GM21526 (cell line): ENCODE measurements at regions not wholly inside any gene's neighbourhood (a gene's known extent, or its start where the extent isn't known, plus 50 kb on each side); places are given as distances from the start of the nearest gene placed in this dataset.

Experiments
- ATAC-seq: cut with Tn5 transposase; IDR thresholded peaks from one replicate; pipeline ENCODE4 v1.9.1; 2021; ENCODE audit warnings: moderate library complexity; ENCODE audit not compliant: unreplicated experiment, low FRiP score

DNA sequence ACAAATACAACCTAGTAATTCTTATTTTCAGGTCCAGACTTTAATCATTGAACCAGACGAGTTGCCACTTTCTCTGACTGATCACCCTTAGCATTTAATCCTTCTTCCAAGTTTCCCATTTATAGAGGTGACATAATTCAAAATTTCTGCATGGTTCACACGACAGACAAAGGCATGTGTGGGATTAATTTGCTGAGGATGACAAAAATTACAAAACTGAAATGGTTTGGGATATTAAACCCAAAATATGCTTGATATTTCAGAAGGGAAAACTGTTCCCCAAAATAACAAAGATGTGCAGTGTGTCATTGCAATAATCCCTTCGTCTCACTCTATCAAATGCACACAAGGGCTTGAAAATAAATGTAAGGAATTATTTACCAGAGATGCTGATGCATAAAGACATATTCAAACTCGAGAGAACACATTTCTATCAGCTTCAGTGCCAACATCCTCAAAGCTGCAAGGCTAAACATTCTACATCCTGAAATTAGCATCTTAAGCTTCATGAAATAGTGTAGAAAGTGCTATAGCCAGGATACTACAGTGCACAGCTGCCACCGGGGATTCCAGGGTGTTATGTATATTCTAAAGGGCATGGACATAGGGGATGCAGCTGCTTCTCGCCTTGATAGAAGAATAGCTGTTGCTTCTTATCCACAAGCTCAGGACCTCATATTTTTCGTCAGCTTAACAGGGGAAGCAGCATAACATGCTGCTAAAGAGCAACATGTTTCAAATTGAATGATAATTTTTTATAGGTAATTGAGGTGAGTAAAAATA, 198.7 kb upstream of the SLITRK1 start:
- ATAC-seq = no peak

DNA sequence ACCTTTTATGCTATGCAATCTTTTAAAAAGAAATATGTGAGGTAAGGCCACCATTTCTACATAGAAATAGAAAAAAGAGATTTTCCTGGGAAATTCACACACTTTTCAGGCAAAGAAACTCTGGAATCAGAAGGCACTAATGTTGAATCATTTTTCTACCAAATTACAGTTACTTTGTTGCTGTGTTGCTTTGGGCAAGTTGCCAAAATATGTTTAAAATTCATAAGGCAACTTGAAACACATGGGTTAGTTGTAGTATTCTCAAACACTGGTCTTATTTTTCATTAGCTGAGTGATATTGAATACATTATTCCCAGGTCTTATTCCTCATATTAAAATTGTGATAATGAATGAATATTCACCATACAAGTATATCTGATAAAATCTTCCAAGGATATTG, 195.0 kb upstream of the SLITRK1 start:
- ATAC-seq = no peak

DNA sequence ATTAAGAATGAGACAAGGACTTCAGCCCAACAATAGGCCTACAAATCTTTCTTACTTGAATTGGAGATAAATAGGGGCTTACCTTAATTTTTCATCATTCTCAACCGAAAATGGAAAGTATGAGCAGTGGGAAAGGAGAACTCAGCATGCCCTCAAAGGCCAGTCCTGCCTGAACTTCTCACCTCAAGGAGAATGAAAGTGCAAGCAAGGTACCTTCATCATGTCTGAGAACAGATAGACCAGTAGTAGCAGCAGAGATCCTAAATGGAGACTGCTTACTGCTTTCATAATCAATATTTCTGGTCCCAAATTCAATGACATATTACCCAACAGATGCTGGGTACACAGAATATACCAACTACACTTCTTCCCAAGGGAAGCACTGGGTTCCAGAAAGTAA, 194.0 kb upstream of the SLITRK1 start:
- no peak for ATAC-seq

DNA sequence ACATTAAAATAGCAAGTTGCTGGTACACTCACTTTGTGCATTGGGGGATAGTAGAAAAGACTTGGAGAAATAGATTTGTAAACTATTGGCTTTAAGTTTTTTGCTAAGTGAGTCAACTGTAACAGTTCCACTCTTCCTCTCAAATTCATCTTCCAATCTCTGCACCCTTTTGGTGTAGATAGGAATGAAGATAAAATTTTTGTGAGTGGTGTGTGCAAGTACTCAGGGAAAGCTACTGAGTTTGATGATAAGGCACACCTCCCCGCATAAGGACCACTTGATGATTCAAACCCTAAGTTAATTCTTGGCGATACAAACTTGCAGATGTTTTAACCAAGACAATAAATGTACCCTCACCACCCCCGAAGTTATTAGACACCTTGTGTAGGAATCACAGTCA, 168.3 kb upstream of the SLITRK1 start:
- no peak for ATAC-seq

DNA sequence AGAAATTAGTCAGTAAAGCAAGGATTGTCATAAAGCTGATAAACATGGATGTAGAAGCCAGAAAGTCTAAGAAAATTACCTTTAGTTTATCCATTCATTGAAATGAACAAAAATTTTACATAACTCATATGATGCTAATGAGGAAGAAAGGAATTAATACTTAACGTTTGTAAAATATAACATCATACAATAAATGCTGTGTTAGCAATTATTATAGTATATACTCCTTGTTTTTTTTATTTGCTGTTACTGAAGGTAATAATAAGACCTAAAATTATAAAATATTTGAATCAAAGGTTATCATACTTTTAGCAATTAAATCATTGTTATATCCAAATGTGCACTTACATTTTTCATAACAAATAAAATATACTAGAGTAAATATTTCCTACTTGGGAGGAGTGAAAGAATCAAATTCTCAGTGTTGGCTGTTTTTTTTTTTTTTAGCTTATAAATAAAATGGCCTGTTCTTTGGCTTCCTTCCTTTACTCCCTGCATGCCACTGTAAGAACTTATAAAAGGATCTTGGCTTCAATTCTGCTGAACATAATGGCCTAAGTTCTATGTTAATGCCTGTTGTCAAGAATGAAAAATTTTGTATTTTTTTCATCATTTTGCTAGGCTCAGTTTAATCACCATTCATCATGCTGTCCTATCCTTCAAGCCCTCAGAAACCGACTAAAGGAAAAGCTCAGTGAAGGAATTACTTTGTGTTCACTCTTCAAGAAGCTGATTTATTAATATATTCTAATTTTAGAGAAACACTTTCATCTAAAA, 167.4 kb upstream of the SLITRK1 start:
- no peak for ATAC-seq

DNA sequence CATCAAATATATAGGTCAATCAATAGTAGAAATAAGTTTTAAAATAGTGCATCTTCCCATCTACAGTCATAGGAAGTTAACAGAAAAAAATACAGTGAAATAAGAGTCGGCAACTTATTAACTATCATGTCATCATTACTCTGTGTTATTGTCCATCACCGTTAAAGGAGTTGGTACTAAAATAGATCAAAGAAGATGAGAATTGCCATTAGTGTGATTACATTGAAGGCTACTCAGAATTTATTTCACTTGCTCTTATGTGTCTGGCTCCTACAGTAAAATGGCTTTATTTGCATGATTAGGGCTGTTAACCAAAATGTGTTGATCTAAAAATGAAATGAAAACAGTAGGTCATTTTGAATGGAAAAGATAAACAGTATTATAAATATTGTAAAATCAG, 162.5 kb upstream of the SLITRK1 start:
- no peak for ATAC-seq

DNA sequence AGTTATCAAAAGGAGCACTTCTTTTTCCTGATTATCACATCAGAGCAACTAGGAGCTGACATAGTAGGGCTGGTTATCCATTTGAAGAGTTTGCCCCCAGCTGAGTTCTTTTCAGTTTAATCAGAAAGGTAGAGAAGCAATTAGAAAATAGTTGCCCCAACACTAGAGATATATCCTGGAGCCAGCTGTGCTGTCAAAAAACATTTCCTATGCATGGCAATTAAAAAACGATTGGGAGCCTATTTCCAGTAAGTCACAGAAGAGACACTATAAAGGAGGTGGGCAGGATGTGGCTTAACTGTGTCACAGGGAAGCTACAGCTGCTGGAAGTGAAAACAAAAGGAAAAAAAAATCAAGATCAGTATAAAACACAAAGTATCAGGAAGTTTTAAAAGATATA, 155.7 kb upstream of the SLITRK1 start:
- no peak for ATAC-seq

DNA sequence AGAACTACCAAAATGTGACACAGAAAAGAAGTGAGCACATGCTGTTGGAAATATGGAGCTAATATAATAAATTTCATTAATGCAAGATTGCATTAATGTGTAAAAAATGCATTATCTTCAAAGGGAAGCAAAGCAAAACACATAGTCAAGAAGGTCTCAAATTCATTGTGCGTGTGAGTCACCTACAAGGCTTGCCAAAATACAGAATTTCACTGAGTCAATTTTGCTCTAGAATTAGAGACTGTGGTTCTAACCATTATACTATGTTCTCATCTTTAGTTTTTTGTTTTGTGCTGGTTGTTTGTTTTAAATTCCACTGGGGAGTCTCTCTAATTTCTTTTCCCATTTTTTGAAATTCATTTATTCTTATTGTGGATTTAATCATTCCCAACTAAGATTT, 149.8 kb upstream of the SLITRK1 start:
- ATAC-seq = no peak

DNA sequence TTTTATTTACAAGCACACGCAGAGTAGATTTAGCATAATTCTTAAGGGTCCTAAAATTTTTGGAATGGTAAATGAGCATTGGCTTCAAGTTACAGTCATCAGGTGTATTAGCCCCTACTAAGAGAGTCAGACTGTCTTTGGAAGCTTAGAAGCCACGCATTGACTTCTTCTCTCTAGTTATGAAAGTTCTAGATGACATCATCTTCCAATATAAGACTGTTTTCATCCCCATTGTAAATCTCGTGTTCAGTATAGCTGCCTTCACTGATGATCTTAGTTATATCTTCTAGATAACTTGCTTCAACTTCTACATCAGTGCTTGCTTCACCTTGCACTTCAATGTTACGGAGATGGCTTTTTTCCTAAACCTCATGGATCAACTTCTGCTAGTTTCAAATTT, 148.8 kb upstream of the SLITRK1 start:
- no peak for ATAC-seq

DNA sequence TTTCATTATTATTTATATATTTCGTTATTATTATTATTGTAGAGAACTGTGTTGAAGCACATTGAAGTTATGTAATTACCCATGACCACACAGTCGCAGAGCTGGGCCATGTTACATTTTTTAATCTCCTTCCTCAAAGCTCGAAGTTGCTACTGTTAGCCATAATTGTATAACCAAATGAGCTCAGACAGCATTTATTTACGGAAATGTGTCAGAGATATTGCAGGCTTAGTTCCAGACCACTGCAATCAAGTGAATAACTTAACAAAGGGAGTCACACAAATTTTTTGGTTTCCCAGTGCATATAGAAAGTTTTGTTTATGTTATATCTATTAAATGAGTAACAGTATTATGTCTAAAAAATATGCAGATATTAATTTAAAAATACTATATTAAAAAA, 147.1 kb upstream of the SLITRK1 start:
- ATAC-seq = no peak

DNA sequence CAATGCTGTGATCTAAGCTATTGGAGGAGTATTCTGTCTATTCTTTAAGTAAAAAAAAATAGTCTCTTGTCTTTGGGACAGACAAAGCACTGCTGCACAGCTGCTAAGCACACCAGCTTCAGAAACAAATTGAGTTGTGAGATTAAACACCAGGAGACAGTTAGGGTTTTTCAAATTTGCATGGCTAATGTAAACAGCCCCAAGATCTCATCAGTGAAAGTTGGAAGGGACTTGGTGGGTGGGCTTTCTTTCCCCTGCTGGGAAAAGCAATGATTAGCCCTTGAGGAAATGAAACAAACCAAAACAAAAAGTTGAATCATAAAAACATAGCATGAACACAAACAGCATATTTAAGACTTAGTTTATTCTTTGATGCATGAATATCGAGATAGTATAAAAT, 143.6 kb upstream of the SLITRK1 start:
- no peak for ATAC-seq

DNA sequence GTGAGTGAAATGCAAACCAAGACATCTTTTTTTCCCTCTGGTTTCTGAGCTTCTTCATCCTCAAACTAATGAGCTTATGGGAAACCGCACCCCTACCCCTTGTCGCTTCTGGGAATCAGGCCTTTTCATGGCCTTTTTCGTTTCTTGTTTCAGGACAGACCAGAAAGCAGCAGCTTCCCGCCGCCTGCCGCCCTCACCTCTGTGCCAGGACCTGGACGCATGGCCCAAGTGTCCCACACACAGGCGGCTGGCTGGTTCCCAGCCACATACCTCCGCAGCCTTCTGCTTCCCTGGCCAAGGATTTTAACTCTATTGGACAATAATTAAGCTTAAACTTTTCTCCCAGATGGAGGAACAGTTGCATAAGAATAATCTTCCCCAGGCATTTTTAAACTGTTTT, 114.1 kb upstream of the SLITRK1 start:
- ATAC-seq = no peak

DNA sequence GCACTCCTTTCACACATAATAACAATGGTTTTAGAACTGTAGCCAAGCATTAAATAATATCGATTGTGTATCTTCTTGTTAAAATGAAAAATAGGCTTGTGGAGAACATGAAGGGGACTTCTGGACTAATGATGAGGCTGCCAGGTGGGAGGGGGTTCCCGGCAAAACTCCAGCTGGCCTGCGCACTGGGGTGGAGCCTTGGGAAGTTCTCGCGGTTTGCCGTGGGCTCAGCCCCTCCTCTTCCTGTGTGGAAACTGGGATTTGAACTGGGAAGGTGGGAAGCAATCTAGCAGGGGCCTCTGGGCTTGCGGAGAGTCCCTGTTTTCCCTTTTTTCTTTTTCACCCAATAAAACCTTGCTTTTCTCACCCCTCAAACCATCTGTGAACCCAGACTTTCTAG, 113.7 kb upstream of the SLITRK1 start:
- ATAC-seq = no peak

DNA sequence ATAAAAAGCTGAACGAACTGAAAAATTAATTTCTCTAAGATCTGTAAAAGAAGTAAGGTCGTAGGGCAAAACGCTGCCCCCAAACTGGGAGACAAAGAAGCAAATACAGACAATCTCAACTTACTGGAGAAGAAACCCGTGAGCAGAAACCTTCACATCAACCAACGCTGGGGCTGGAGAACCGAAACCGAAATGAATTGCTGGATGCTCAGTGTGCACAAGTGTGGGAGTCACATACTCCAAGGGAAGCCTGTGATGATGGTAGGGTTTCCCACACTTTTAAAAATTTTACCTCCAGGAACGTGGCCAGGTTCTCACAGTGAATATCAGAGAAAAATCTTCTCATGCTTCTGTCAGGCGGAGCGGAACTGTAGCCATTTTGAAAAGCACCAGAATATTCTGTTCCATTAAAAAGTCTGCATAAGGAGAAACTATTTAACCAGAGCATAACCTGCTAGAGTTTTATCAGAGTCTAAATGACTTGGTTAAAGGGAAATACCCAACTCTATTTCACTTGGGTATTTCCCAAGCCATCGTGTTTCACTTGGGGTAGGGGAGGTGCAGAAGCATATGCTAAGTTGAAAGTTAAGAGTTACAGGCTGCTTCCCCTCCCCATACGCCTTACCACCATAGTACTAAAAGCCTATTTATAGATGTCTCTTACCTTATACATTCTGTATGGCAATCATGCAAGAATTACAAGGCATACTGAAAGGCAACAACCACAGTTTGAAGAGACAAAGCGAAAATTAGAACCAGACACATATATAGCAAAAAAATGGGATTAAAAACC, 110.5 kb upstream of the SLITRK1 start:
- ATAC-seq = no peak

DNA sequence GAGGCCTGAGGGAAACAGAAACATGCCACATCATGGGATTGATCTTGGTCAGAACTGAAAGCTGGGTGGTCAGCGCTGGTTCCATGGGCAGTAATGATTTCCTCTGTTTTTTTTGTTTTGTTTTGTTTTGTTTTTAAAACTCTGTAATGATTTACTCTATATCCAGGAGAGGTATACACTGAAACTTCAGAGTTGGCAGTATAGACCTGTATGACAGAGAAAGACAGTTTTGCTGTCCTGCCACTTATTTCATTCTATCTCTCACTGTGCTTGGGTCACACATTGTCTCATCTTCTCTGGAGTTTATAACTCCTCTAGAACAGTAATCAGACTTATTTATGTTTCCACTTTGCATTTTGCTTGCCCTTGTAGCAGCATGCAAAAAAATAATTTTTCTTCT, 105.1 kb upstream of the SLITRK1 start:
- no peak for ATAC-seq

DNA sequence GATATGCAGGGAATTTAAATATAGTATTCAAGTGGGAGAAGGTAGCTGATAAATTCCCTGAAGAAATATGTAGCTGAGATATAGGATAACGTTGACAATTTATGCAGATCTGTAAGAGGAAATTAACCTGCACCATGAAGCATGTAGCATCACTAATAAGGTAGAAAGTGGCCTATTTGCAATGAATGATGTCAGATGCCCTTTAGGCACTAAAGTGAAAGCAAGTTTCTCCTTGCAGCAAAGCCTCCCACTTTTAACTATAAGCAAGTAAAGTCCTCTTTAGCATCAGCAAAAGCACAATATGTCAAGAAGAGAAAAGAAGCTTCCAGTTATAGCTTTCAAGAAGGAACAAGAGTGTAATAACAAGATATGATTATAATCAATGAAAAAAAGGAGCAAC, 102.5 kb upstream of the SLITRK1 start:
- ATAC-seq = no peak

DNA sequence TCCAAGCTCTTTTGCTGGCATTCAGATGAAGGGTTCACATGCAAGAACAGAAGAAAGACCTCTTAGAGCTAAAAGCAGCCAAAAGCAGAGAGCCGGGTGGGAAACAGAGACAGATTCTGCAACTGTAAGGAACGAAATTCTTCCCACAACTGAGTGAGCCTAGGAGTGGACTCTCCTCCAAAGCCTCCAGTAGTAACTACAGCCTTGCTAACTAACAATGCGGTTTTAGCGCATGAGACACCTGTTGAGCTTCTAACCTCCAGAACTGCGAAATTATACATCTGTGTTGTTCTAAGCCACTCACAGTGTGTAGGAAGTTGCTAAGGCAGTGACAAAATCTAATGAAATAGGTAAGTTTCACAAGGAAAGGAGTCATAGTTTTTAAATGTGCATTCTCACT, 98.1 kb upstream of the SLITRK1 start:
- no peak for ATAC-seq

DNA sequence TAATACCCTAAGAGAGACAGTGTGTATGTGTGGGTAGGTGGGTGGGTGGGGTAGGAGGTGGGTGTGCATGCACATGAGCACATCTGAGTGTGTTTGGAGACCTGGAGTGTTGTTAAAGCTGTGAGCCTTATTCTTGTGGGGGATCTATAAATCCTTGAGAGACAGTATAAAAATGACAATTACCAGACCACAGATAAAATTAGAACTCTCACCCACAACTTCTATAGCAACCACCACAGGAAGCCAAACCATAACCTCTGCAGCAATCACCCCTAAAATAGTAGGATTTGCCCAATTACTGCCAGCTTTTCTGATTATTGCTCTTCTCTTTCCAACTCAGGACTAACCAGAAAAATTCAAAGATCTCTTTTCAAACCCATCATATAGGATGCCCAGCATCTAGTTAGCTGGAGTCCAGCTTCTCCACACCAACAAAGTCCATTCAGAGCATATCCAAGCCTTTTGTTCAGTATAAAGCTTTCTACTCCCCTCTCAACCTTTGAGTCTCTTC, 93.4 kb upstream of the SLITRK1 start:
- no peak for ATAC-seq

DNA sequence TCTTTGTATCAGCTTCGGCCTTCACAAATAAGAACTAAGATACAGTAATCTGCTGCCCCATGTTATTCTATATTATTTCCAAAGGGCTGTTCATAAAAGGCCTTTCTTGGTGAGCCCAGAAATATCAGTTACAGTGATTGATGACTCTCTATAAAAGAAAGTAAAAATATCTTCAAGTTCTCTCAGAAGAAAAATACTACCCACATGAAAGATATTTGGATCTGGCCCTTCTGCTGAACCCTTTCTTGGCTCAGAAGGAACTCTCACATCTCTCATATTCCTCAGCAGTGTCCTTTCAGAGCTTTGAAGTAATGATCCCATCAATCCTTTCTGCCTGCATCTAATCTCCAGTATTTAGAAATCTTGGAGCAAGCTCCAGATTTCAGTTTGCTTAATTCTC, 76.3 kb upstream of the SLITRK1 start:
- no peak for ATAC-seq

DNA sequence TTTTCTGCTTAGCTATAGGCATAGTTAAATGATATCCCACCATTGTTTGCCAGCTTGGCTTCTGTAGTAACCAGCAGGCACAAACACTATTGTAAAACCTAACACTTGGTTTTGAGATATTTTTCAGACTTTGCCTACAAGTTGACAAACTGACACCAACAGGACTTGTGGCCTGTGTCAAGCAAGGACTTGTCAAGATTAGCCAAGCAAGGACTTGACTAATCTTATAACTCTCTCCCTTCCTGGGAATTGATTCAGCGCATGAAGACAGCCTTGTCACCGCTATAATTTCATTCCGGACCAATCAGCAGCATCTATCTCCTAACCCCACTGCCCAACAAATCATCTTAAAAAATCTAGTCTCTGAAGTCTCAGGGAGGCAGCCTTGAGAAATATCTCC, 72.7 kb upstream of the SLITRK1 start:
- no peak for ATAC-seq

DNA sequence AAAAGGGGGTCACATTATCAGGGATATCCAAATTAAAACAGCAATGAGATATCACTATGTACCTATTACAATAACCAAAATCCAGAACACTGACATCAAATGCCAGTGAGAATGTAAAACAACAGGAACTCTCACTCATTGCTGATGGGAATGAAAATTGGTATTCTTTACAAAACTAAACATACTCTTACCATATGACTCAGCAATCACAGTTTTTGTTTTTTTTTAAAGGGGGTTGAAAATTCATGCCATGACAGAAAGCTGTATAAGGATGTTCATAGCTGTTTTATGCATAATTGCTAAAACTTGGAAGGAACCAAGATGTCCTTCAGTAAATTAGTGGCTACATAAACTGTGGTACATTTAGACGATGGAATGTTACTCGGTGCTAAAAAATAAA, 71.6 kb upstream of the SLITRK1 start:
- ATAC-seq = no peak
